ENCODE measurements at regions not wholly inside any gene's neighbourhood (a gene's known extent, or its start where the extent isn't known, plus 50 kb on each side); places are given as distances from the start of the nearest gene placed in this dataset.
"Not testable (repeated sequence)": the region's sequence is repeated elsewhere in the genome, so short reads cannot be mapped to it uniquely, and the experiment has no call there.

- intact Hi-C loops (cut with micrococcal nuclease) = no loop called here
These were observed 365.8 kb upstream of the JARID2 start for GRCh38 chr6:14880052-14880451.

- intact Hi-C loops (cut with micrococcal nuclease) = no loop called here
These were observed 365.2 kb upstream of the JARID2 start for GRCh38 chr6:14880677-14881076.

GRCh38 chr6:14881398-14881797, 364.5 kb upstream of the JARID2 start:
- intact Hi-C loops (cut with micrococcal nuclease) = no loop called here

- intact Hi-C loops (cut with micrococcal nuclease) = no loop called here
These were observed 363.4 kb upstream of the JARID2 start for GRCh38 chr6:14882394-14883026.

GRCh38 chr6:14883921-14884320, 361.9 kb upstream of the JARID2 start:
- intact Hi-C loops (cut with micrococcal nuclease) = no loop called here

GRCh38 chr6:14885498-14885897, 360.4 kb upstream of the JARID2 start:
- intact Hi-C loops (cut with micrococcal nuclease) = no loop called here

- intact Hi-C loops (cut with micrococcal nuclease) = no loop called here
These were observed 358.7 kb upstream of the JARID2 start for GRCh38 chr6:14887181-14887580.

GRCh38 chr6:14887986-14888574, 357.8 kb upstream of the JARID2 start:
- intact Hi-C loops (cut with micrococcal nuclease) = no loop called here

- intact Hi-C loops (cut with micrococcal nuclease) = no loop called here
These were observed 357.3 kb upstream of the JARID2 start for GRCh38 chr6:14888575-14889000.

- intact Hi-C loops (cut with micrococcal nuclease) = no loop called here
These were observed 356.7 kb upstream of the JARID2 start for GRCh38 chr6:14889188-14889587.

- intact Hi-C loops (cut with micrococcal nuclease) = no loop called here
These were observed 356.0 kb upstream of the JARID2 start for GRCh38 chr6:14889611-14890593.

- intact Hi-C loops (cut with micrococcal nuclease) = not testable (repeated sequence)
These were observed 354.0 kb upstream of the JARID2 start for GRCh38 chr6:14891820-14892375.

GRCh38 chr6:14894105-14894504, 351.8 kb upstream of the JARID2 start:
- intact Hi-C loops (cut with micrococcal nuclease) = no loop called here

- intact Hi-C loops (cut with micrococcal nuclease) = no loop called here
These were observed 349.4 kb upstream of the JARID2 start for GRCh38 chr6:14896475-14896874.

GRCh38 chr6:14897831-14898230, 348.0 kb upstream of the JARID2 start:
- intact Hi-C loops (cut with micrococcal nuclease) = no loop called here

GRCh38 chr6:14899441-14899840, 346.4 kb upstream of the JARID2 start:
- intact Hi-C loops (cut with micrococcal nuclease) = not testable (repeated sequence)

GRCh38 chr6:14900919-14901318, 344.9 kb upstream of the JARID2 start:
- intact Hi-C loops (cut with micrococcal nuclease) = no loop called here

- intact Hi-C loops (cut with micrococcal nuclease) = no loop called here
These were observed 342.5 kb upstream of the JARID2 start for GRCh38 chr6:14903176-14904038.

GRCh38 chr6:14905201-14905600, 340.7 kb upstream of the JARID2 start:
- intact Hi-C loops (cut with micrococcal nuclease) = no loop called here

- intact Hi-C loops (cut with micrococcal nuclease) = no loop called here
These were observed 339.2 kb upstream of the JARID2 start for GRCh38 chr6:14906621-14907020.

All from T-helper 1 cell treated with Interleukin-12 subunit alpha and Interleukin-12 subunit beta and Interleukin-4 antibody, amounts not matched to agents 30 ng/mL and 1 ng/mL, for 36 hours (primary cell).